ENCODE measurements at regions not wholly inside any gene's neighbourhood (a gene's known extent, or its start where the extent isn't known, plus 50 kb on each side); places are given as distances from the start of the nearest gene placed in this dataset.

DNA sequence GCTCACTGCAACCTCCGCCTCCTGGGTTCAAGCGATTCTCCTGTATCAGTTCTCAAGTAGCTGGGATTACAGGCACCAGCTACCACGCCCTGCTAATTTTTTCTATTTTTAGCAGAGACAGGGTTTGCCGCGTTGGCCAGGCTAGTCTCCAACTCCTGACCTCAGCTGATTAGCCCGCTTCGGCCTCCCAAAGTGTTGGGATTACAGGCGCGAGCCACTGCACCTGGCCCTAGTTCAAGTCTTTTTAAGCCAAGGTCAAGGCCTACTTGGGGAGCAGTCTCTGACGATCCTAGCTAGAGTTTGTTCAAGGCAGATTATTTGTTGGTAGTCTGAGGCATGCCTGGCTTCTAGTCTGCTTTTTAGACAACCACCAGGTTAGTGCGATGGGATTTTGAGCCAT, 709.5 kb upstream of the COBL start:
- H3K36me3 ChIP-seq (ENCODE audit: control insufficient read depth in 1 of 2, insufficient read depth in 2 of 2, low read length in 2 of 2) = no peaks in the 10 kb centered on the region
- no peak overlapping the region for H3K4me3 ChIP-seq (ENCODE audit: low read depth in 1 of 2, low read length in 2 of 2)
- no peak overlapping the region for H3K27ac ChIP-seq (ENCODE audit: low read length)
- H3K4me1 ChIP-seq (ENCODE audit: control insufficient read depth in 1 of 2, insufficient read depth in 2 of 2, low read length in 2 of 2) = no peaks in the 10 kb centered on the region
- H3K27me3 ChIP-seq (ENCODE audit: low read depth, low read length) = no peaks in the 10 kb centered on the region
- H3K9me3 ChIP-seq (ENCODE audit: control insufficient read depth in 1 of 2, low read length in 2 of 2) = no peaks in the 10 kb centered on the region

DNA sequence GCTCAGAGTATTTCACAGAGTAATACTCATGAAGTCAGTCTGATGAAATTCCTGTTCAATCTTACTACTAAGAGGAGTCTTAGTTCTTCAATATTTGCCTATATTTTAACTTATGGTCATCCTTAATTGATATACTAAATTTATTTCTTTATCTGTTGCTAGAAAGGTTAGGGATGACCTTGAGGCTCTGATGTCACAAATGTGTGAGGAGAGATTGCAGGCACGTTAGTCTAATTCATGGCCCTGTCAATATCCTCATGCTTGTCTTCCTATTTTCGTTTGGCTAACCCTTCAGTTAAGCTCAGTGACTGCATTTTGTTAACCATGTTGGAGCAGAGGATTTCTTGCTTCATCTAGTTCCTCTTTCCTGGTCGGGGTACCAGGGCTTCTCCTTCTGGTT, 704.7 kb upstream of the COBL start:
- Histone ChIP-seq H3K9me3 (ENCODE audit: control insufficient read depth in 1 of 2, low read length in 2 of 2) (no peaks in the 10 kb centered on the region), H3K4me3 (ENCODE audit: low read depth in 1 of 2, low read length in 2 of 2) (no peak overlapping the region), H3K27ac (ENCODE audit: low read length) (no peak overlapping the region), H3K4me1 (ENCODE audit: control insufficient read depth in 1 of 2, insufficient read depth in 2 of 2, low read length in 2 of 2) (no peaks in the 10 kb centered on the region), H3K36me3 (ENCODE audit: control insufficient read depth in 1 of 2, insufficient read depth in 2 of 2, low read length in 2 of 2) (no peaks in the 10 kb centered on the region), H3K27me3 (ENCODE audit: low read depth, low read length) (no peaks in the 10 kb centered on the region)

DNA sequence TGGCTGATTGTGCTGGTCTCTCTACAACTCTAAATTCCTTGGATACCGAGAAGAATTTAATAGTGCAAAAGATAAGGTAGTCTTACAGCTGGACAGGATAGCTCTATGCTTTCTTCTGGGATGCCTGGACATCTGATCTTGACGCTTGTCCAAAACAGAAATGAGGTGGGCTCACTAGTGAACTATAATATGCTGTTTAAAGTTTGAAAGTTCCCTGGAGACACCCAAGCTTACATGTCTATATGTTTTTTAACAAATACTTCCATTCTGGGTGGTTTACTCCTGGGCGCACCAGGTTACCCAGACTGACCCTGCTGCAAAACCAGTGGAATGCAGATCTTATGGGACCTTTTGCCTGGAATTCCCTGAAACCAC, 702.1 kb upstream of the COBL start:
- no peak overlapping the region for H3K27ac ChIP-seq (ENCODE audit: low read length)
- H3K27me3 ChIP-seq (ENCODE audit: low read depth, low read length) = no peaks in the 10 kb centered on the region
- H3K36me3 ChIP-seq (ENCODE audit: control insufficient read depth in 1 of 2, insufficient read depth in 2 of 2, low read length in 2 of 2) = no peaks in the 10 kb centered on the region
- H3K4me3 ChIP-seq (ENCODE audit: low read depth in 1 of 2, low read length in 2 of 2) = no peak overlapping the region
- no peaks in the 10 kb centered on the region for H3K4me1 ChIP-seq (ENCODE audit: control insufficient read depth in 1 of 2, insufficient read depth in 2 of 2, low read length in 2 of 2)
- no peaks in the 10 kb centered on the region for H3K9me3 ChIP-seq (ENCODE audit: control insufficient read depth in 1 of 2, low read length in 2 of 2)

DNA sequence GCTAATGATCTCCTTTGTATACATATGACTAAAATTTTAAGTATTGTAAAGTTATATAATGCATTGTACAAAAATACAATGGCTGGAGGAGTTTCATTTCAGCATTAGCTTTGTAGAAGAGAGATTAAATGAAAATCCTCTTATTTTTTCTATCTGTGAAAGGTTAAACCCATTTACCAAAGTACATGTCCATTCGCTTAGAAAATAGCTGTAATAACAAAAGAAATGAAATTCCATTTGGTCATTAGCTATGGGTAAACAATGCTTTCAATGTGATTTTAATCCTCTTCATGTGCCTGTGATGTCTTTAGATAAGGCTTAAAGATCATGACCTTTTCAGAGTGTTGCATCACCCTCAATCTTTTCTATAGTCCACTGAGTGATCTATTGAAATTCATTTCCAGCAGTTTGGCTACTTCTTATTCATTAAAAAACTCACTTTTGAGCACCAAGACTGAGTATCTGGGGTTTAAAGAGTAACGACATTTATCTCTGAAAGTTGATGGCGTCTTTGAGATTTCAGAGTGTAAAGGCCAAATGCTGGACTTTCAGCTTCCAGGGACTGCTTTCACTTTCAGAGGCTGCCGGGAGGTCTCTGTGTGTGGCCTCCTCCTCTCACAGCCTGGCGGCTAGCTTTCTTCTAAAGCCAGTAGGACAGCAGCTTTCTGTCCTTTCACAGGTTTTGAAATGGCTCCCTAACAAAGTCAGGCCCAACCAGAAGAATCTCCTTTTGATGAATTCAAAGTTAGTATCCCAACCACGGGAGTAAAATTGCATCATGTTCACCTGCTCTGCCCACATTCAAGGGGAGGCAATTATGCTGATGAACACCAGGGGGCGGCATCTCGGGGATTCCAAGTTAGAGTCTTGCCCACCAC, 701.4 kb upstream of the COBL start:
- Histone ChIP-seq H3K27ac (ENCODE audit: low read length) (no peak overlapping the region), H3K36me3 (ENCODE audit: control insufficient read depth in 1 of 2, insufficient read depth in 2 of 2, low read length in 2 of 2) (no peaks in the 10 kb centered on the region), H3K4me1 (ENCODE audit: control insufficient read depth in 1 of 2, insufficient read depth in 2 of 2, low read length in 2 of 2) (no peaks in the 10 kb centered on the region), H3K4me3 (ENCODE audit: low read depth in 1 of 2, low read length in 2 of 2) (peak overlapping the region in 1 of 2 donors; percentile 50), H3K27me3 (ENCODE audit: low read depth, low read length) (no peaks in the 10 kb centered on the region), H3K9me3 (ENCODE audit: control insufficient read depth in 1 of 2, low read length in 2 of 2) (no peaks in the 10 kb centered on the region)

DNA sequence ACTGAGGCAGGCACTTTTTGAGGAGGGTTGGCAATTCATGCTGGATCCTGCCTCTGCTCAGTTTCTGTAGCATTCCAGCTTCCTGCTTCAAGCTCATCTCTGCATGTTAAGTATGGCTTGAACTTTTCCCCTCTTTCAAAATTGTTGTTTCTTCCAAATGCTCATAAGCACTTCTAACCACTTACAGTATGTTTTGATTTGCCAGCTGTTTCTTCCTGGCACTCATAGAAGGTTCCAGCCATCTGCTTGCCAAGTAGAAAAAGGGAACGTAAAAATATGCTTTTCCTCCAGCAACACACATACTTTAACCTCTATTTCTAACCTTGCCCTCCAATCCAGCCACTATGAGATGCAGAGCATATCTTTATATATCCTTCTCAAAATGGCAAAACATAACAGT, 692.6 kb upstream of the COBL start:
- Histone ChIP-seq H3K9me3 (ENCODE audit: control insufficient read depth in 1 of 2, low read length in 2 of 2) (no peaks in the 10 kb centered on the region), H3K27ac (ENCODE audit: low read length) (no peak overlapping the region), H3K36me3 (ENCODE audit: control insufficient read depth in 1 of 2, insufficient read depth in 2 of 2, low read length in 2 of 2) (no peaks in the 10 kb centered on the region), H3K4me1 (ENCODE audit: control insufficient read depth in 1 of 2, insufficient read depth in 2 of 2, low read length in 2 of 2) (no peaks in the 10 kb centered on the region), H3K4me3 (ENCODE audit: low read depth in 1 of 2, low read length in 2 of 2) (no peak overlapping the region), H3K27me3 (ENCODE audit: low read depth, low read length) (no peaks in the 10 kb centered on the region)

DNA sequence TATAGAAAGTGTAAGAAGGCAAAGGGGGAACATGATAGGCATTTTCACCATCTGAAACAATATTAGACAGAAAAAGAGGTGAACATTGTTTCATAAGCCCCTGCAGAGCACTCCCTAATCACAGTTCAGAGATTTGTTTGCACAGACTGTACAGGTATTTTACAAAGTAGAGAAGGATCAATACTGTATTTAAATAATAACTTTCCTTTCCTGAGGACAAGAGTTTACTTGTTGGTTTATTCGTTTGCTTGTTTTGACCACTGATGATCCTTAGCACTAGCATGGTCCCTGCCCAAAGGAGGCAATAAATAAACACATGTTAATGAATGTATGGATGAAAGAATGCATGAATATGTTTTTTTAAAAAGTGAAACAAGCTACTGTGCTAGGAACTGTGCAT, 690.1 kb upstream of the COBL start:
- Histone ChIP-seq H3K9me3 (ENCODE audit: control insufficient read depth in 1 of 2, low read length in 2 of 2) (no peaks in the 10 kb centered on the region), H3K4me3 (ENCODE audit: low read depth in 1 of 2, low read length in 2 of 2) (no peak overlapping the region), H3K4me1 (ENCODE audit: control insufficient read depth in 1 of 2, insufficient read depth in 2 of 2, low read length in 2 of 2) (no peaks in the 10 kb centered on the region), H3K27ac (ENCODE audit: low read length) (no peak overlapping the region), H3K27me3 (ENCODE audit: low read depth, low read length) (no peaks in the 10 kb centered on the region), H3K36me3 (ENCODE audit: control insufficient read depth in 1 of 2, insufficient read depth in 2 of 2, low read length in 2 of 2) (no peaks in the 10 kb centered on the region)

DNA sequence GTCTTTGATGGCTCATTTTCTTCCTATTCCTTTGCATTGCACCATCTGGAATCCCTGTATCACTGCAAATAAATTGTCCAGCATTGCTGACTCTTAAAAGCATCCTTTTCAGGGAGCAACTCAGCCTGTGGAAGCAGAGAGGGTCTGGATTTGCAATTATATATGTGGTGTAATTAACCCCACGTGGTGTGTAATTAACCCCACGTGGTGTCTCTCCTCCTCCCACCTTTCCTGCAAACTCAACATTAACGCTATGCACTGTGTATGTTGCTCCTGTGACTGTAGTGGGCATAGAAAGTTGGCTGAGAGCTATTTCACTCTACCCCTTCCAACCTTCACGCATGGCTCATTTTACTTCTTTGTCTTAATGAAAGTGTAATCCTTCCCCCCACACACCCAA, 689.0 kb upstream of the COBL start:
- Histone ChIP-seq H3K27me3 (ENCODE audit: low read depth, low read length) (no peaks in the 10 kb centered on the region), H3K4me3 (ENCODE audit: low read depth in 1 of 2, low read length in 2 of 2) (no peak overlapping the region), H3K27ac (ENCODE audit: low read length) (no peak overlapping the region), H3K4me1 (ENCODE audit: control insufficient read depth in 1 of 2, insufficient read depth in 2 of 2, low read length in 2 of 2) (no peaks in the 10 kb centered on the region), H3K9me3 (ENCODE audit: control insufficient read depth in 1 of 2, low read length in 2 of 2) (no peaks in the 10 kb centered on the region), H3K36me3 (ENCODE audit: control insufficient read depth in 1 of 2, insufficient read depth in 2 of 2, low read length in 2 of 2) (no peaks in the 10 kb centered on the region)

DNA sequence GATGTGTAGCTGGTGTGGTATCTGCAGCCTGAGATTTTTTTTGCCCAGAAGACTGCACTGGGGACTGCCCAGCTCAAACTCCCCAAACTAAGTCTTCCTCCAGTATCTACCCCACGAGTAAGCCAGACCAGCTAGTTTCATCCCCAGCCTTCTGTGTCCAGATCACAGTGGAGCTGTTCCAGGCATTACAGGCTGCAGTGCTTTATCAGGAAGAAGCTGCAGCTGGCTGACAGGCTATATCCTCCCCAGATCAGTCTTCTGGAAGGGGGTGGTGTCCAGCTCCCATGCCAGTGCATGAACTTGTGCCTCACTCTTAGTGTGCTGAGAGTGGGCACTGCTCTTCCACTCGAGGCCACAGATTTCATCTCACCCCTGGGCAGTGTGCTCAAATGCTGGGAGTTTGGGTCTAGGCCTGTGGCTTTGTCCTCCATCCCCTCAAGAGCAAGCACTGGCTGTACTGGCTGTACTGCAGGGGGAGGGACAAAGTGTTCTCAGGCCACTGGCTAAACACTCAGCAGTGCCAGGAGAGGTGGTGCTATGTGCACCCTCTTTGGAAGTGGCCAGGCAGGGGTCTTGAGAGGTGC, 679.1 kb upstream of the COBL start:
- Histone ChIP-seq H3K4me3 (ENCODE audit: low read depth in 1 of 2, low read length in 2 of 2) (no peak overlapping the region), H3K36me3 (ENCODE audit: control insufficient read depth in 1 of 2, insufficient read depth in 2 of 2, low read length in 2 of 2) (no peaks in the 10 kb centered on the region), H3K27ac (ENCODE audit: low read length) (no peak overlapping the region), H3K27me3 (ENCODE audit: low read depth, low read length) (no peaks in the 10 kb centered on the region), H3K4me1 (ENCODE audit: control insufficient read depth in 1 of 2, insufficient read depth in 2 of 2, low read length in 2 of 2) (no peaks in the 10 kb centered on the region), H3K9me3 (ENCODE audit: control insufficient read depth in 1 of 2, low read length in 2 of 2) (peaks cover 0 to 9% of the 10 kb centered on the region in 2 donors)

DNA sequence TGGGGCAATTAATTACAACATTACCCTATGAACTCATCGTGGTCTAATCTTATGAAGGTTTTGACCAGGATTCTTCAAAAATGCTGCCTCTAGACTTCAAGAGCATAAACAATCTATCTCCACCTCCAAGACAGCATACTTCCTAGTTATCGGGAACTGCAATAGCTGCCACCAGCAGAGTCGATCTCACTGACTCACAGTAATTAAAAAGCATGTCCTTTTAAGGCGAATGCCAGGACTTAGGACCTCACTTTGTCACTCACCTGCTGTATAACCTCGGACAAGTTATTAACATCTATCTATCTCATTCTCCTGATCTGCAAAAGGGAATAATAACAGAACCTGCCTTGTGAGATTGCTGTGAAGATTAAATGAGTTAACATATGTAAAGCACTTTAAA, 666.0 kb upstream of the COBL start:
- no peaks in the 10 kb centered on the region for H3K27me3 ChIP-seq (ENCODE audit: low read depth, low read length)
- H3K9me3 ChIP-seq (ENCODE audit: control insufficient read depth in 1 of 2, low read length in 2 of 2) = peaks cover 0 to 3% of the 10 kb centered on the region in 2 donors
- H3K4me1 ChIP-seq (ENCODE audit: control insufficient read depth in 1 of 2, insufficient read depth in 2 of 2, low read length in 2 of 2) = no peaks in the 10 kb centered on the region
- H3K36me3 ChIP-seq (ENCODE audit: control insufficient read depth in 1 of 2, insufficient read depth in 2 of 2, low read length in 2 of 2) = no peaks in the 10 kb centered on the region
- no peak overlapping the region for H3K27ac ChIP-seq (ENCODE audit: low read length)
- H3K4me3 ChIP-seq (ENCODE audit: low read depth in 1 of 2, low read length in 2 of 2) = no peak overlapping the region

DNA sequence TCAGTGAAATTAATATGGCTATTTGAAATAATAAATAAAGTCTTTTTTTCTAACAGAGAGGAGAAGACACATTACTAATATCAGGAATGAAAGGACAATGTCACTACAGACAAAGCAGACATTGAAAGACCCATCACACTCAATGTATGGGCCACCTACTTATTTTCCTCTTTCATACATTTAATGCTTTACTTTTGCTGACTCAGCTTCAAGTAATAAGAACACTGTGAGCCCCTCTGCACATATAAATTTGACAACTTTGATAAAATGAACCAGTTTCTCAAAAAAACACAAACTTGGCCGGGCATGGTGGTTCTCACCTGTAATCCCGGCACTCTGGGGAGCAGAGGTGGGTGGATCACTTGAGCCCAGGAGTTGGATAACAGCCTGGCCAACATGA, 664.2 kb upstream of the COBL start:
- Histone ChIP-seq H3K4me3 (ENCODE audit: low read depth in 1 of 2, low read length in 2 of 2) (no peak overlapping the region), H3K27me3 (ENCODE audit: low read depth, low read length) (no peaks in the 10 kb centered on the region), H3K36me3 (ENCODE audit: control insufficient read depth in 1 of 2, insufficient read depth in 2 of 2, low read length in 2 of 2) (no peaks in the 10 kb centered on the region), H3K9me3 (ENCODE audit: control insufficient read depth in 1 of 2, low read length in 2 of 2) (no peaks in the 10 kb centered on the region), H3K4me1 (ENCODE audit: control insufficient read depth in 1 of 2, insufficient read depth in 2 of 2, low read length in 2 of 2) (no peaks in the 10 kb centered on the region), H3K27ac (ENCODE audit: low read length) (no peak overlapping the region)

DNA sequence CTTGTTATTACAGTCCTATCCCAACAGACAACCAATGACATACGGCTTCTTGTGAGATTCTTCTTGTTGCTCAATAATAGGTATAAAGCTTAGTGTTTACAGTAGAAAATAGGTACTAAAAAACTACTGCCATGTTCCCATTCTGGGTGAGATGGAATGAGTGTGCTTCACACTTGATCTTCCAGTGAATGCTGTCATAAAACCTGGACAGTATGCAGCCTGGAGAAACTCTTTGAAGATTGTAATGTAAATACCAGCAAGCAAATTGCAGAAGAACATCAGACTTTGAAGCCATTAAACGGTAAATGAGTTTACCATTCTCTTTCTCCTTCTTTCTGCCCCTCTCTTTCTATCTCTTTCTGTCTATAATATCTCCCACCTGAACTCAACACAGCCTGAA, 663.7 kb upstream of the COBL start:
- Histone ChIP-seq H3K4me1 (ENCODE audit: control insufficient read depth in 1 of 2, insufficient read depth in 2 of 2, low read length in 2 of 2) (no peaks in the 10 kb centered on the region), H3K27me3 (ENCODE audit: low read depth, low read length) (no peaks in the 10 kb centered on the region), H3K9me3 (ENCODE audit: control insufficient read depth in 1 of 2, low read length in 2 of 2) (no peaks in the 10 kb centered on the region), H3K27ac (ENCODE audit: low read length) (no peak overlapping the region), H3K36me3 (ENCODE audit: control insufficient read depth in 1 of 2, insufficient read depth in 2 of 2, low read length in 2 of 2) (no peaks in the 10 kb centered on the region), H3K4me3 (ENCODE audit: low read depth in 1 of 2, low read length in 2 of 2) (no peak overlapping the region)

DNA sequence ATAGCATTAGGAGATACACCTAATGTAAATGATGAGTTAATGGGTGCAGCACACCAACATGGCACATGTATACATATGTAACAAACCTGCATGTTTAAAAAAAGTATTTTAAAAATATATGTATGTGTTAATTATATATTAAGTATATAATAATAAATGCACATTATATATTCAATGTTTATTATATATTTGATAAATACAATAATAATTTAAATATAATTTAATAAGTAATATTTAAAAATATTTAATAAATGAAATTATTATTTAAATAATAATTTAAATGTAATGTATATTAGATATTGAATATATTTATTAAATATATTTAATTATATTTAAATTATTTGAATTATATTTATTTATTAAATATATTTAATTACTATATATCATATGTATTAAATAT, 661.3 kb upstream of the COBL start:
- H3K4me1 ChIP-seq (ENCODE audit: control insufficient read depth in 1 of 2, insufficient read depth in 2 of 2, low read length in 2 of 2) = no peaks in the 10 kb centered on the region
- H3K36me3 ChIP-seq (ENCODE audit: control insufficient read depth in 1 of 2, insufficient read depth in 2 of 2, low read length in 2 of 2) = no peaks in the 10 kb centered on the region
- no peaks in the 10 kb centered on the region for H3K27me3 ChIP-seq (ENCODE audit: low read depth, low read length)
- H3K27ac ChIP-seq (ENCODE audit: low read length) = no peak overlapping the region
- H3K9me3 ChIP-seq (ENCODE audit: control insufficient read depth in 1 of 2, low read length in 2 of 2) = no peaks in the 10 kb centered on the region
- no peak overlapping the region for H3K4me3 ChIP-seq (ENCODE audit: low read depth in 1 of 2, low read length in 2 of 2)

All from muscle layer of duodenum (tissue), 2 donors.